ENCODE measurements at regions not wholly inside any gene's neighbourhood (a gene's known extent, or its start where the extent isn't known, plus 50 kb on each side); places are given as distances from the start of the nearest gene placed in this dataset.

GRCh38 chr4:112896609-112897190 is 152.8 kb upstream of the ANK2 start:
- DNase-seq = no peak

- DNase-seq = no peak
Observed at GRCh38 chr4:112897543-112897942, 151.9 kb upstream of the ANK2 start.

GRCh38 chr4:112898357-112899141 is 150.9 kb upstream of the ANK2 start:
- DNase-seq = no peak

- DNase-seq = no peak
Observed at GRCh38 chr4:112900416-112900815, 149.0 kb upstream of the ANK2 start.

GRCh38 chr4:112901962-112902411 is 147.5 kb upstream of the ANK2 start:
- DNase-seq = no peak

- DNase-seq = no peak
Observed at GRCh38 chr4:112905728-112906127, 143.7 kb upstream of the ANK2 start.

- DNase-seq = no peak
Observed at GRCh38 chr4:112908511-112908910, 140.9 kb upstream of the ANK2 start.

- no peak for DNase-seq
Observed at GRCh38 chr4:112910109-112910736, 139.2 kb upstream of the ANK2 start.

GRCh38 chr4:112916868-112917267 is 132.6 kb upstream of the ANK2 start:
- DNase-seq = no peak

GRCh38 chr4:112923516-112923915 is 125.9 kb upstream of the ANK2 start:
- no peak for DNase-seq

- DNase-seq = no peak
Observed at GRCh38 chr4:112926819-112927218, 122.6 kb upstream of the ANK2 start.

- DNase-seq = no peak
Observed at GRCh38 chr4:112927544-112927943, 121.9 kb upstream of the ANK2 start.

GRCh38 chr4:112931001-112931400 is 118.5 kb upstream of the ANK2 start:
- no peak for DNase-seq

- DNase-seq = no peak
Observed at GRCh38 chr4:112933790-112934189, 115.7 kb upstream of the ANK2 start.

- no peak for DNase-seq
Observed at GRCh38 chr4:112938461-112939058, 110.9 kb upstream of the ANK2 start.

GRCh38 chr4:112939901-112940300 is 109.6 kb upstream of the ANK2 start:
- DNase-seq = no peak

GRCh38 chr4:112940336-112940735 is 109.1 kb upstream of the ANK2 start:
- no peak for DNase-seq

- no peak for DNase-seq
Observed at GRCh38 chr4:112942077-112942476, 107.4 kb upstream of the ANK2 start.

- no peak for DNase-seq
Observed at GRCh38 chr4:112942997-112943396, 106.5 kb upstream of the ANK2 start.

GRCh38 chr4:112944006-112944405 is 105.4 kb upstream of the ANK2 start:
- no peak for DNase-seq

- DNase-seq = no peak
Observed at GRCh38 chr4:112946127-112946526, 103.3 kb upstream of the ANK2 start.

- no peak for DNase-seq
Observed at GRCh38 chr4:112947616-112948015, 101.8 kb upstream of the ANK2 start.
